LNCAP (cell line): ENCODE measurements at regions not wholly inside any gene's neighbourhood (a gene's known extent, or its start where the extent isn't known, plus 50 kb on each side); places are given as distances from the start of the nearest gene placed in this dataset.

Experiments used
- CTCF ChIP-seq: fragments of 450-650 bp; IDR thresholded peaks from 2 replicates; pipeline ENCODE4 v1.5.1; 2017; ENCODE audit warnings: mild to moderate bottlenecking

GRCh38 chr20:51221791-51222408 lies 199.0 kb upstream of the KCNG1 start:
- TF ChIP-seq CTCF: no peak

DNA sequence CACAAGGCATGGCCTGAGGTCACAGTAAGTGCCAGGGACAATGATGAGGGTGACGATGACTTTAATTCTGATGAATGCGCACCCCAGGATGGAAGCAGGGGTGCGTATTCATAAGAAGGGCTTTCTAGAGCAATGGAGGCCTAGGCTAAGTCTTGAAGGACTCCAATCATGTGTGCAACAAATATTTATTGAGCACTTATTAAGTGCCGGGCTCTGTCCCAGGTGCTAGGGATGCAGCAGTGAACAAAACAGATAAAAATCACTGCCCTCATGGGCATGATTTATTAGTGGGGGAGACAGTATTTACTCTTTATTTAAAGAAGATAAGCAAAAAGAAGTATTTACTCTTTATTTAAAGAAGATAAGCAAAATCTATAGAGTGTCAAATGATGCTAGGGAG lies 198.2 kb upstream of the KCNG1 start:
- TF ChIP-seq CTCF: no peak

DNA sequence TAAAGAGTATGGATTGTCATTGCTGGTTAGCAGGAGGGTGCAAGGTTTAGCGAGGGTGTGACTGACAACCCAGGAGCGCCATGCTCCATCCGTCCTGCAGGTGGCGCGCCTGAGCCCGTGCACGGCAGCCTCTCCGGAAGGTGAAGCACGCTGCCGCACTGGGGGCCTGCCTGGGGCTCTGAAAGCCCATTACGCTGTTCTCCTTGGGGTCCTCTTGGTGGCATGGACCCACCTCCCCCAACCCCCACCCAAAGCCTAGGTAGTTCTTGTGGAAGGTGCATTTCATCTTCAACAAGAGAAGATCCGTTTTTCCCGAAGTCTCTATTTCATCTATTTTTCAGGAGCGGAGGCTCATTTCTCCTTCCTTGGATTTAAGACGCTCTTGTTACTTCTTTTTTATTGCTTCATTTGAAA lies 197.4 kb upstream of the KCNG1 start:
- peak; percentile 70 for TF ChIP-seq CTCF

- TF ChIP-seq CTCF: no peak
Measured at GRCh38 chr20:51219544-51219943, 196.6 kb upstream of the KCNG1 start.

DNA sequence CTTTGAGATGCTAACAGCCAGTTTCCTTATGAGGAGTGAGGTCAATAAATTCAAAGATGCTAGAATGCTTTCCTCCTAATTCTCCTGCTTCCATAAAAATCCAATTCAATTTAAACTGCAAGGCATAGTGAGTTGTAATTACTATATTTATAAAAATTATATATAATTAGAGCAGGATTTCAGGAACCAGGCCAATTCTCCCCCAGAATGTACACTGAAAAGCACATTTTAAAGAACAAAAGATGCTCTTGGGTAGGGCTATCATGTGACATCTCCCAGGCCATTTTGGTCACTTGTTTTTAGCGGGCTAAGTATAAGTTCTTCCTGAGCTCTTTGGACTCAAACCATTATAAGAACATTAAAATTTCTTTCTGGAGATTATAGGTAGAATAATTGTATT lies 195.7 kb upstream of the KCNG1 start:
- TF ChIP-seq CTCF: no peak

- no peak for TF ChIP-seq CTCF
Measured at GRCh38 chr20:51217347-51218045, 194.6 kb upstream of the KCNG1 start.

DNA sequence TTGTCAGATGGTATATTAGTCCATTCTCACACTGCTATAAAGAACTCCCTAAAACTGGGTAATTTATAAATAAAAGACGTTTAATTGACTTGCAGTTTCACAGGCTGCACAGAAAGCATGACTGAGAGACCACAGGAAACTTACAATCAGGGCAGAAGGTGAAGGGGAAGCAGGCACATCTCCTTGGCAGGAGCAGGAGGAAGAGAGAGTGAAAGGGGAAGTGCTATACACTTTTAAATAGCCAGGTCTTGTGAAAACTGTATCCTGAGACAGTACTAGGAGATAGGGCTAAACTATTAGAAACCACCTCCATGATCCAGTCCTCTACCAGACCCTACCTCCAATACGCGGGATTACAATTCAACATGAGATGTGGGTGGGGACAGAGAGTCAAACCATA lies 193.9 kb upstream of the KCNG1 start:
- TF ChIP-seq CTCF: no peak

DNA sequence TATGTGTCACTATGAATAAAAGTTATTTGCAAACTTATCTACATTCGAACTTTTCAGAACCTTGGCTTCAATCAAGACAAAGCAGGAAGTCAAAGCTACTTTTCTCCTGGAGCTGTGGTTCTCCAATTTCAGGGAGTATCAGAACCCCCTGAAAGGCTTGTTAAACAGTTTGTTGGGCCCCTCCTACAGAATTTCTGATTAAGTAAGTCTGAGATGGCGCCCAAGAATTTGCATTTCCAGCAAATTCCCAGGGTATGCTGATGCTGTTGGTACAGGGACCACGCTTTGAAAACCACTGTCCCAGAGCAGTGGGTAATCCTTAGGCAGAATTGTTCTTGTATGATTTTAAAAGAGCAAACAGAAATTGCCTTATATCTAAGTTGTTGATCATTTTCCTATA lies 189.9 kb upstream of the KCNG1 start:
- no peak for TF ChIP-seq CTCF
